ENCODE measurements at regions not wholly inside any gene's neighbourhood (a gene's known extent, or its start where the extent isn't known, plus 50 kb on each side); places are given as distances from the start of the nearest gene placed in this dataset.

DNA sequence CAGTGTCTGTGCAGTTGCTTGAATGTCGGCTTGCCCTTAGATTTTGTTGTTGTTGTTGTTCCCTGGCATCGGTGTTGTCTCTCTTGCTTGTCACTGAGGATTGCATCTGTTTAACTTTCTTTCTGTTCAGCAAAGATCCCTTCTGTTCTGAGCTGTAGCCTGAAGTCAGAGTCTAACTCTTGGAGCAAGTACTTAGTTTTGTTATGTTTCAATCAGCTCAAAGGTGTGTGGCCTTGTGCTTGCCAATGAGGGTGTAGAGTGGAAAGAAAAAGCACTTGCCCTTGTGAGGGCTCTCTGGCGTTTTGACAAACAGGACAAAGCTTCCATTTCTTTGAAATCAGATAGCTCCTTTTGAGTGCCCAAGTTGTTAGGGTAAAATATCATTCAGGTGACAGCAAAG, 757.1 kb upstream of the CDH7 start:
- TF ChIP-seq ZNF274 (IDR thresholded peaks at IDR 0.05; ENCODE audit: low read depth, low read length) (no peak), SUZ12 (IDR thresholded peaks at IDR 0.05; ENCODE audit: extremely low read depth, insufficient read depth, insufficient read length) (no peak), YY1 (IDR thresholded peaks at IDR 0.05; ENCODE audit: insufficient read depth, insufficient read length) (no peak)
